Heart right ventricle (tissue), 16 donors: ENCODE measurements at regions not wholly inside any gene's neighbourhood (a gene's known extent, or its start where the extent isn't known, plus 50 kb on each side); places are given as distances from the start of the nearest gene placed in this dataset.
A peak's percentile ranks its signal among the peaks of the same experiment; 100 is the strongest.

Experiments
- ATAC-seq, 8 donors: fragments of 200-7000 bp; cut with Tn5 transposase; one replicate each; pipeline ENCODE4 v1.9.1; 2020; ENCODE audit warnings: mild to moderate bottlenecking in 8 of 8, moderate library complexity in 8 of 8, moderate number of reproducible peaks in 1 of 8
- DNase-seq, 2 donors: peaks; one replicate each; pipeline ENCODE4 v3.0.0-alpha.2; 2020
- H3K27ac ChIP-seq, 10 donors: fragments of 200-600 bp; sonication (generic) in 2 of 10; one replicate each; pipeline versions ENCODE4 v1.5.0 to v1.8.0; 2020 to 2022; ENCODE audit warnings: mild to moderate bottlenecking in 3 of 10
- H3K27me3 ChIP-seq, 7 donors: fragments of 200-600 bp; one replicate each; pipeline ENCODE4 v1.8.0; 2021 to 2022; ENCODE audit warnings: mild to moderate bottlenecking in 2 of 7
- H3K36me3 ChIP-seq, 9 donors: fragments of 200-600 bp; sonication (generic) in 1 of 9; one replicate each; pipeline versions ENCODE4 v1.5.0 to v1.8.0; 2020 to 2022; ENCODE audit warnings: mild to moderate bottlenecking in 2 of 9
- H3K4me1 ChIP-seq, 9 donors: fragments of 200-600 bp; sonication (generic) in 1 of 9; one replicate each; pipeline versions ENCODE4 v1.5.0 to v1.8.0; 2020 to 2022; ENCODE audit warnings: mild to moderate bottlenecking in 4 of 9
- H3K4me3 ChIP-seq, 10 donors: fragments of 200-600 bp; sonication (generic) in 2 of 10; one replicate each; pipeline versions ENCODE4 v1.5.0 to v1.8.0; 2020 to 2022; ENCODE audit warnings: mild to moderate bottlenecking in 7 of 10, moderate library complexity in 2 of 10
- H3K9me3 ChIP-seq, 11 donors: fragments of 200-600 bp in 10 of 11; sonication (generic) in 2 of 11; one replicate each; pipeline versions ENCODE4 v1.5.0 to v1.8.0; 2013 to 2022; ENCODE audit warnings: mild to moderate bottlenecking in 2 of 11, control low read depth in 1 of 11, moderate library complexity in 1 of 11
- WGBS, 2 donors: extraction: QIAGEN DNeasy Blood & Tissue Kit; methylation state at CpG; one replicate each; pipeline ENCODE4 v1.1.7; 2013; ENCODE audit warnings: inconsistent platforms in 1 of 2; 5-methylcytosine and 5-hydroxymethylcytosine counted together
- intact Hi-C, 10 donors: fragments of 100-400 bp; cut with DNase I; formaldehyde crosslinking; loops; one replicate each; pipeline versions ENCODE4 v1.11.1 to v1.14.2; 2022
- TF ChIP-seq, protein P1 (sequence below), 9 donors: fragments of 200-600 bp; sonication (generic) in 2 of 9; IDR thresholded peaks; one replicate each; pipeline versions ENCODE4 v1.5.0 to v1.8.0; 2021 to 2022; ENCODE audit warnings: antibody characterized with exemption in 9 of 9, mild to moderate bottlenecking in 5 of 9, moderate library complexity in 1 of 9
- donor health status: Arrhythmogenic right ventricular cardiomyopathy.
- donor health status: ischemic (EF 13 %, LVEDD 7.1; RV severe dilation, severe dysfunction).
- donor health status: healthy with polysubstance abuse.
- donor health status: DM: no; HTN: yes; CAD: no.
- donor health status: DM: no; HTN: no; CAD: no.
- donor health status: ischemic (EF 25% LVEDD 6.9; RV normal size, moderate dysfunction).
- donor health status: ischemic (EF 25% LVEDD 5.7; RV mildly dilated, moderate dysfunction).
- donor health status: healthy.
- donor health status: DM: yes; HTN: yes; CAD: no.
- donor health status: Ischemic cardiomyopathy.
- donor health status: ischemic (EF 35%, LVEDD 5.7; RV mildly dilated, moderate dysfunction).
- donor health status: nonischemic (EF 11% LVEDD 7.7; RV severe dilation, severe dysfunction).
- donor health status: DM: yes; HTN: yes; CAD: no.
- donor health status: PGD.
- donor health status: ischemic (EF 29% LVEDD 5.4; RV normal size, mild dysfunction).
- donor health status: nonischemic (EF 23%, LVEDD 6.1; RV moderate dilation, normal function).

GRCh38 chr3:178056868-178057267 is 479.4 kb upstream of the KCNMB2 start:
- ATAC-seq (no peak), DNase-seq (no peak)
- Histone ChIP-seq H3K36me3 (no peaks in the 10 kb centered on the region), H3K27me3 (no peaks in the 10 kb centered on the region), H3K27ac (no peak overlapping the region), H3K4me3 (no peak overlapping the region), H3K4me1 (peaks cover 0 to 31% (median 16%) of the 10 kb centered on the region in 9 donors), H3K9me3 (no peaks in the 10 kb centered on the region)
- TF ChIP-seq, protein P1, sequence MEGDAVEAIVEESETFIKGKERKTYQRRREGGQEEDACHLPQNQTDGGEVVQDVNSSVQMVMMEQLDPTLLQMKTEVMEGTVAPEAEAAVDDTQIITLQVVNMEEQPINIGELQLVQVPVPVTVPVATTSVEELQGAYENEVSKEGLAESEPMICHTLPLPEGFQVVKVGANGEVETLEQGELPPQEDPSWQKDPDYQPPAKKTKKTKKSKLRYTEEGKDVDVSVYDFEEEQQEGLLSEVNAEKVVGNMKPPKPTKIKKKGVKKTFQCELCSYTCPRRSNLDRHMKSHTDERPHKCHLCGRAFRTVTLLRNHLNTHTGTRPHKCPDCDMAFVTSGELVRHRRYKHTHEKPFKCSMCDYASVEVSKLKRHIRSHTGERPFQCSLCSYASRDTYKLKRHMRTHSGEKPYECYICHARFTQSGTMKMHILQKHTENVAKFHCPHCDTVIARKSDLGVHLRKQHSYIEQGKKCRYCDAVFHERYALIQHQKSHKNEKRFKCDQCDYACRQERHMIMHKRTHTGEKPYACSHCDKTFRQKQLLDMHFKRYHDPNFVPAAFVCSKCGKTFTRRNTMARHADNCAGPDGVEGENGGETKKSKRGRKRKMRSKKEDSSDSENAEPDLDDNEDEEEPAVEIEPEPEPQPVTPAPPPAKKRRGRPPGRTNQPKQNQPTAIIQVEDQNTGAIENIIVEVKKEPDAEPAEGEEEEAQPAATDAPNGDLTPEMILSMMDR (IDR thresholded peaks at IDR 0.05): no peak
- WGBS, 2 donors: 98 to 100% methylated on average over 1 of the region's 1 CpG
- intact Hi-C loops: no loop called here

DNA sequence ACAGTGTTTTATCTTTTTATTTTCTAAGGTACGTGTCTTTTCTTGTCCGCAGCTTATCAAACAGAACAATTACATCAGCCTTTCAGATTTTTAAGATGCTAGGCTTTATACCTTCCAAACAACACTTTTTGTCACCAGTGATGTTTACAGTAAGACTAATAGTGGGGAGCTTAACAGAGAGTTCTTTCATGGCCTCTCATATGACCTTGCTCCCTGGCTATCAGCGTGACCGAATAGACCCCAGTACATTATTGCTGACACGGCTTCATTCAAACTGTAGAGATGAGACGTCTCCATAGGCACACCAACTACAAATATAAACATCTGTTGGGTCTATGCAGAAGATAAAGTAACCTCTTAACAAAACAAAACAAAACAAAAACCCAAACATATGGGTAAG is 477.6 kb upstream of the KCNMB2 start:
- Histone ChIP-seq H3K27me3 (no peaks in the 10 kb centered on the region), H3K4me1 (peaks cover 0 to 31% (median 16%) of the 10 kb centered on the region in 9 donors), H3K36me3 (no peaks in the 10 kb centered on the region), H3K9me3 (no peaks in the 10 kb centered on the region), H3K27ac (peak overlapping the region in 1 of 10 donors; percentile 0), H3K4me3 (no peak overlapping the region)
- no peak for DNase-seq
- peak in 1 of 8 donors; percentile 28 for ATAC-seq
- TF ChIP-seq, protein P1 (IDR thresholded peaks at IDR 0.05): no peak
- intact Hi-C loops: no loop called here
- WGBS, 2 donors: 59 to 63% methylated on average over 6 of the region's 6 CpGs

DNA sequence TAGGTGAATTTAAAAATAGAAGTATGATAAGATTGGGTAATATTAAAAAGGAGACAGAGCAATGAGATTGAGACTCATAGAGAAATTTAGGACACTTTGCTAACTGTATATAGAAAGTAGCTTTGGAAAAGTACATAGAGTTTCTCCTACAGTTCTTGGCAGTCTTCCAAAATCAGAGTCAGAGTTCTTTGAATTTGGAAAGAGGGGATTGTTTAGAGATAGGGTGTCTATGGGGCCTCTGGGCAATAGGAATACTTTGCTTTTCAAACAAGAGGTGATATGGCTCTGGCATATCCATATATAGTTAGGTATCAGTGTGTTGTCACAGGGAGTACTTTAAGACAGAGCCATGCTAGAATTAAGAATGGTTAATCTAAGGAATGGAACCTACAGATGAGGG is 477.1 kb upstream of the KCNMB2 start:
- TF ChIP-seq, protein P1 (IDR thresholded peaks at IDR 0.05): no peak
- Histone ChIP-seq H3K4me1 (peaks cover 0 to 31% (median 16%) of the 10 kb centered on the region in 9 donors), H3K36me3 (no peaks in the 10 kb centered on the region), H3K9me3 (no peaks in the 10 kb centered on the region), H3K27me3 (no peaks in the 10 kb centered on the region), H3K4me3 (no peak overlapping the region), H3K27ac (peak overlapping the region in 1 of 10 donors; percentile 22)
- intact Hi-C loops: no loop called here
- ATAC-seq (peak in 6 of 8 donors; percentile 13 to 73 (median 22)), DNase-seq (no peak)

- H3K27ac ChIP-seq: no peak overlapping the region
- no peak for DNase-seq
- intact Hi-C loops: no loop called here
Observed at GRCh38 chr3:178059836-178060235, 476.4 kb upstream of the KCNMB2 start.

More at GRCh38 chr3:178059836-178060235, 476.4 kb upstream of the KCNMB2 start:
- TF ChIP-seq, protein P1 (IDR thresholded peaks at IDR 0.05): no peak
- Histone ChIP-seq H3K27me3 (no peaks in the 10 kb centered on the region), H3K36me3 (no peaks in the 10 kb centered on the region), H3K9me3 (no peaks in the 10 kb centered on the region), H3K4me3 (no peak overlapping the region), H3K4me1 (peaks cover 0 to 31% (median 16%) of the 10 kb centered on the region in 9 donors)
- ATAC-seq: no peak
- WGBS, 2 donors: 87 to 91% methylated on average over 6 of the region's 6 CpGs
